ENCODE measurements at regions not wholly inside any gene's neighbourhood (a gene's known extent, or its start where the extent isn't known, plus 50 kb on each side); places are given as distances from the start of the nearest gene placed in this dataset.

GRCh38 chr10:108631332-108631731 is 1292.0 kb downstream of the XPNPEP1 start:
- Histone ChIP-seq H3K9ac (ENCODE audit: low read length) (no peak overlapping the region), H3K9me2 (ENCODE audit: insufficient read depth) (no peaks in the 10 kb centered on the region), H4K20me1 (ENCODE audit: insufficient read depth) (no peaks in the 10 kb centered on the region), H3K79me2 (ENCODE audit: insufficient read depth, low read length) (no peaks in the 10 kb centered on the region), H3K27ac (ENCODE audit: low read depth, low read length) (no peak overlapping the region), H3K36me3 (ENCODE audit: control insufficient read depth in 1 of 2, insufficient read depth in 2 of 2, low read length in 2 of 2) (no peaks in the 10 kb centered on the region), H3K27me3 (ENCODE audit: insufficient read depth, low read length) (no peaks in the 10 kb centered on the region), H3K4me2 (ENCODE audit: low read length) (no peak overlapping the region), H3K9me3 (ENCODE audit: control insufficient read depth in 1 of 2, insufficient read depth in 1 of 2, low read depth in 1 of 2, low read length in 2 of 2) (peaks cover 23 to 41% of the 10 kb centered on the region in 2 experiments; a peak in 2 of 4 replicates), H3K4me3 (replicated peaks in 1 of 2; ENCODE audit: low read depth in 1 of 2, low read length in 2 of 2) (no peak overlapping the region), H3K4me1 (ENCODE audit: control insufficient read depth in 1 of 2, insufficient read depth in 2 of 2, low read length in 2 of 2) (no peaks in the 10 kb centered on the region), H2AFZ (ENCODE audit: low read depth, low read length, poor library complexity, severe bottlenecking) (no peak overlapping the region)
- no peak for TF ChIP-seq CTCF (IDR thresholded peaks at IDR 0.05 in 2 of 3, conservative IDR thresholded peaks at IDR 0.05 in 1 of 3; ENCODE audit: borderline replicate concordance in 1 of 3, insufficient read depth in 1 of 3, low read depth in 2 of 3, low read length in 2 of 3)
- no peak for TF ChIP-seq ZFX (IDR thresholded peaks at IDR 0.05)
- no peak for TF ChIP-seq REST (IDR thresholded peaks at IDR 0.05; ENCODE audit: low read depth)
- TF ChIP-seq SRF (IDR thresholded peaks at IDR 0.05; ENCODE audit: low read depth), result no peak
- no peak for TF ChIP-seq ZNF274 (IDR thresholded peaks at IDR 0.05; ENCODE audit: low read depth, low read length)
- TF ChIP-seq POLR2AphosphoS5 (IDR thresholded peaks at IDR 0.05; ENCODE audit: low read depth, low read length), result no peak
- no peak for TF ChIP-seq SIN3A (IDR thresholded peaks at IDR 0.05; ENCODE audit: low read depth)
- TF ChIP-seq POLR2A (IDR thresholded peaks at IDR 0.05; ENCODE audit: borderline replicate concordance, extremely low read depth, insufficient read depth, insufficient read length), result no peak
- no peak for TF ChIP-seq ATF3 (IDR thresholded peaks at IDR 0.05)
- no peak for TF ChIP-seq TCF7L2 (IDR thresholded peaks at IDR 0.05; ENCODE audit: borderline replicate concordance, extremely low read depth, insufficient read depth, insufficient read length)
- no peak for TF ChIP-seq CEBPB (IDR thresholded peaks at IDR 0.05; ENCODE audit: low read depth)
- no peak for TF ChIP-seq MAX (IDR thresholded peaks at IDR 0.05)
- TF ChIP-seq JUND (IDR thresholded peaks at IDR 0.05), result no peak
- TF ChIP-seq EZH2 (IDR thresholded peaks at IDR 0.05), result no peak
- TF ChIP-seq ZBTB33 (IDR thresholded peaks at IDR 0.05; ENCODE audit: extremely low read depth, insufficient replicate concordance, low read length), result no peak
- no peak for TF ChIP-seq EGR1 (IDR thresholded peaks at IDR 0.05; ENCODE audit: low read depth)
- no peak for TF ChIP-seq YY1 (IDR thresholded peaks at IDR 0.05; ENCODE audit: extremely low read depth, insufficient replicate concordance, low read depth, low read length)
- intact Hi-C loops (cut with micrococcal nuclease), result no loop called here
- ChIA-PET CTCF (no interaction called here), RAD21 (ENCODE audit: low non-redundant PET in 1 of 2, low total read pairs in 2 of 2, uncharacterized antibody in 2 of 2, unreplicated experiment in 2 of 2) (no interaction called here), POLR2A (no interaction called here)
- no TSS peak for BruUV-seq (replicated peaks)
- no peak for DNase-seq (ENCODE audit: low read depth, low spot score)
- no peak for ATAC-seq

All from HCT116 (cell line).